Astrocyte (in vitro differentiated cells and primary cell): ENCODE measurements at regions not wholly inside any gene's neighbourhood (a gene's known extent, or its start where the extent isn't known, plus 50 kb on each side); places are given as distances from the start of the nearest gene placed in this dataset.

Experiments
- CTCF ChIP-seq: IDR thresholded peaks from 2 replicates; pipeline ENCODE4 v1.5.1; 2011; ENCODE audit warnings: low read depth, mild to moderate bottlenecking, inconsistent platforms, low read length, moderate library complexity; ENCODE audit not compliant: insufficient read depth
- EZH2 ChIP-seq: IDR thresholded peaks from 2 replicates; pipeline ENCODE4 v1.6.1; 2012; ENCODE audit warnings: mild to moderate bottlenecking, low read length, inconsistent platforms; ENCODE audit not compliant: insufficient read depth

- TF ChIP-seq CTCF: no peak
- no peak for TF ChIP-seq EZH2
Measured at GRCh38 chr3:186456731-186457191, 87.4 kb downstream of the CRYGS start.
